ENCODE measurements at regions not wholly inside any gene's neighbourhood (a gene's known extent, or its start where the extent isn't known, plus 50 kb on each side); places are given as distances from the start of the nearest gene placed in this dataset.

DNA sequence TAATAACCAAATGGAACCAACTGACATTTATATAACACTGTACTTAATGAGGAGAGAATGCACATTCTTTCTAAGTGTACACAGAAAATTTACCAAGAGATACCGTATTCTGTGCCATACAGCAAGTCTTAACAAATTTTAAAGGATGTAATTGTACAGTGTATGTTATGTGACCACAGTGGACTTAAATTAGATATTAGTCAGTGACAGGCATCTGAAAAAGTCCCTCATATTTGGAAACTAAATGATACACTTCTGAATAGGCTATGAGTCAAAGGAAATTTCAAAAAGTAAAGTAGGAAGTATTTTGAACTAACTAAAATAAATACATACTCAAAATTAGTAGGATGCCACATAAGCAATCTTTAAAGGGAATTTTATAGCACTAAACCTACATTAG, 59.6 kb upstream of the P3H2 start:
- TF ChIP-seq CTCF (conservative IDR thresholded peaks at IDR 0.05) = no peak
- no peak for TF ChIP-seq EZH2 (IDR thresholded peaks at IDR 0.05; ENCODE audit: low read depth)

Data from PC-9 (cell line).